Panc1 (cell line): ENCODE measurements at regions not wholly inside any gene's neighbourhood (a gene's known extent, or its start where the extent isn't known, plus 50 kb on each side); places are given as distances from the start of the nearest gene placed in this dataset.

Experiments
- POLR2AphosphoS5 ChIP-seq: IDR thresholded peaks from 2 replicates; pipeline ENCODE4 v1.6.1; 2012; ENCODE audit warnings: mild to moderate bottlenecking, low read depth, low read length, moderate library complexity
- TF ChIP-seq, protein P1 (sequence below): fragments of 450-650 bp; IDR thresholded peaks from 2 replicates; pipeline ENCODE4 v1.5.1; 2017; ENCODE audit warnings: mild to moderate bottlenecking

GRCh38 chrX:39140581-39140980 is 339.3 kb downstream of the MID1IP1 start:
- TF ChIP-seq, protein P1, sequence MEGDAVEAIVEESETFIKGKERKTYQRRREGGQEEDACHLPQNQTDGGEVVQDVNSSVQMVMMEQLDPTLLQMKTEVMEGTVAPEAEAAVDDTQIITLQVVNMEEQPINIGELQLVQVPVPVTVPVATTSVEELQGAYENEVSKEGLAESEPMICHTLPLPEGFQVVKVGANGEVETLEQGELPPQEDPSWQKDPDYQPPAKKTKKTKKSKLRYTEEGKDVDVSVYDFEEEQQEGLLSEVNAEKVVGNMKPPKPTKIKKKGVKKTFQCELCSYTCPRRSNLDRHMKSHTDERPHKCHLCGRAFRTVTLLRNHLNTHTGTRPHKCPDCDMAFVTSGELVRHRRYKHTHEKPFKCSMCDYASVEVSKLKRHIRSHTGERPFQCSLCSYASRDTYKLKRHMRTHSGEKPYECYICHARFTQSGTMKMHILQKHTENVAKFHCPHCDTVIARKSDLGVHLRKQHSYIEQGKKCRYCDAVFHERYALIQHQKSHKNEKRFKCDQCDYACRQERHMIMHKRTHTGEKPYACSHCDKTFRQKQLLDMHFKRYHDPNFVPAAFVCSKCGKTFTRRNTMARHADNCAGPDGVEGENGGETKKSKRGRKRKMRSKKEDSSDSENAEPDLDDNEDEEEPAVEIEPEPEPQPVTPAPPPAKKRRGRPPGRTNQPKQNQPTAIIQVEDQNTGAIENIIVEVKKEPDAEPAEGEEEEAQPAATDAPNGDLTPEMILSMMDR, result no peak
- TF ChIP-seq POLR2AphosphoS5, result no peak
